Lung microvascular endothelial cell (primary cell): ENCODE measurements at regions not wholly inside any gene's neighbourhood (a gene's known extent, or its start where the extent isn't known, plus 50 kb on each side); places are given as distances from the start of the nearest gene placed in this dataset.

Source experiments
- DNase-seq, 2 donors: peaks; one replicate each; pipeline versions ENCODE4 v3.0.0 to v3.0.0-alpha.2; 2010; ENCODE audit warnings: low read depth in 2 of 2

DNA sequence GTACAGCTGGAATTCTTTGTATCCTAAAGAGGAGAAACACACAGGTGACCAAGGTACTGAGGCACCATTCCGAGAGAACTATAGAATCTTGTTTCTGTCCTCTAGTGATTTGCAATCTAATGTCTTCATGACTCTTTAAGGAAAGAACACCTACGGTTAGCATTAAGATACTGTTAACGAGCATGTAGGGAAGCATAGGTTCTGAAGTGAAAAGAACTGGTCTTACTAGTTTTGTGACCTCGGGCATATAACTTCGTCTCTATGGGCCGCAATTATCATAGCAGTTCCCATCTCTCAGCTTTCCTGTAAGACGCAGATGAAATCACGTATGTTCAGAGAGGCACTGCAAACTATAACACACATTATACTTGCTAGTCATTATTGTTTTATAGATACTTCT, 193.0 kb upstream of the NBEA start:
- no peak for DNase-seq

DNA sequence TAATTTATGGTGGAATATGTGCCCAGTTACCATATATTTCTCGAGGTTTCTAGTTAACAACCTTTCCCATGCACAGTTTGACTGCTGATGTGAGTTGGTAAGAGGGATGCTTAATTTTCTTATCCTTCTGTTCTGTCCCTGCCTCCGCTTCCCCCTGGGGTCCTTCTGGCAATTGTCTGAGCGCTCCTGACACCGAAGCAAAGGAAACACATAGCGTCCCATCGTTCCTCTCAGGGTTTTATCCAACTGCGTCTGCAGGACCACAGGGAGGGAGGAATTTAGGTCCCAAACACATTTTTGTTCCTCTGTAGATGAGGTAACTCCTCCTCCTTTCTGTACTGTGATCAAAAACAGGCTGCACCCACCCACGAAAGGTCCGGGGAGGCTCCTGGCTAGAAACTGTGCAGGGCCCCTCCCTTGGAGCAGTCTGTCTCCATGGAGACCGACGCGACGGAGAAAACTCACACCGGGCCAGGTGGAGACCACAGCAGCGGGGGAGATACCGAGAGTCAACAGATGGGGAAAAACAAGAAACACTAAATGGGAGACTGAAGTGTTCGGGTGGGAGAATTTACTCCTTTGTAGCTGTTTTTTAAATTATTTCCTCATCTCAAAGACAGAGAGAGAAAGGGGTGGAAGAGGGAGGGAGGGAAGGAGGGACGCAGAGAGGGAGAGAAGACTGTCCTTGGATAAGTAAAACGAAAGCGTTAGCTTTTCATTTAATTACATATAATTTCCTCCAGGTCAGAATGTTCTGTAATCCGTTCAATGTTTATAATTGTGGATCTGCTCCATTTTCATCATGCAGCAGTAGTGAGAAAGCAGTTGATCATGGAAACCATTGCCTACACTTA, 191.8 kb upstream of the NBEA start:
- DNase-seq, result no peak

DNA sequence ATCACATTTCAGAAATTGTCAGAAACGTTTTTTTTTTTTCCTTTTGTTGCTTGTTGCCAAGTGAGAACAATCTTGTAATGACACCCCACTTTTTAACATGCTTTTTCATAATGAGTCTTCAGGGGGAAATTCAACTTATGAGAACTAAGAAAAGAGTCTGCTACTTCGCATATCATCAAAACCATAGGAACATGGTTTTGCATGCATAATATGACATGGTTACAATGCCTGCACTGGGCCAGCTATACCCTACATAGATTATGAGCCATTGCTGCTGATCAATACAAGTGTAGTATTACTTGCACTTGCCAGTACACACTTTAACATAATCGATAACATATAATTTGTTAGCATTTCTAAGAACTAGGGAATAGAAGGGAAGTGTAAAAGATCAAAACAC, 191.0 kb upstream of the NBEA start:
- no peak for DNase-seq

DNA sequence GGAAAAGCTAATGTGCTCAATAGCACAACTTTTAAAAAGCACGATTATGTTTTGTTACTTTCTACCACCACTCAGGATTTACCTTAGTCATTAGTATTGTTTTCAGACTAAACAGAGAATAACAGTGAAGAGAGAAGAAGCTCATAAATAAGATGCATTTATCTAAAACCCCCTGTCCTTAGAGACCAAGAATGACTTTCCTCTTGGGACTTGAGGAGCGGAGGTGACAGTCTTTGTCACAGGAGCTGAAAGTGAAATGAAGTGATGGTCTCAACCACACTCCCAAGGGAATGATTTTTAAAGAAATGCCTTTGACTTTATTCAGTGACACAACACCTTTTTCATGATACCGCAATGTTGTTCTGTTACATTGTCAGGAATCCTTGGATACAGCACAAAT, 190.6 kb upstream of the NBEA start:
- DNase-seq, result no peak

DNA sequence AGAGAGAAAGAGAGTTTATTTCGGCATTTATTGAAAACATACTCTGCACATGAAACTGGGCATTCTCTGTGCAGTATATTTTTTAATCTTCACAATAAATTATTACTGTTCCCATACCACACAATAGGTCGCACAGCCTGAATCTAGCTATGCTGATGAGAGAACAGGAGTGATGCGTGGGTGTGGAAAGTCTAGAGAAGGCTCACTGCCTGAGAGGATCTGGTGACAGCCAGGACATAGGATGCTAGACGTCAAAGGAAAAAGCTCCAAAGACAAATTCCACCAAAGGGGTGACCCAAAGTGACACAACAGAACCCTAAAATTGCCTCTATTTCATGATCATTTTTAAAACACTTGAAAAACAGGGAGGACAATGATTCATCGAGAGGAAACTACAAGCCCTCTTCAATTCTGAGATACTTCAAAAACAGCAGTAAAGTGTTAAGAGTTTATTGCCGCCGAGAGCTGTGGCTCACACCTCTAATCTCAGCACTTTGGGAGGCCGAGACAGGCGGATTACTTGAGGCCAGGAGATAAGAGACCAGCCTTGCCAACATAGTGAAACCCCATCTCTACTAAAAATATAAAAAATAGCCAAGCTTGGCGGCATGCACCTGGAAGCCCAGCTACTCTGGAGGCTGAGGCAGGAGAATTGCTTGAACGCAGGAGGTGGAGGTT, 189.6 kb upstream of the NBEA start:
- no peak for DNase-seq

DNA sequence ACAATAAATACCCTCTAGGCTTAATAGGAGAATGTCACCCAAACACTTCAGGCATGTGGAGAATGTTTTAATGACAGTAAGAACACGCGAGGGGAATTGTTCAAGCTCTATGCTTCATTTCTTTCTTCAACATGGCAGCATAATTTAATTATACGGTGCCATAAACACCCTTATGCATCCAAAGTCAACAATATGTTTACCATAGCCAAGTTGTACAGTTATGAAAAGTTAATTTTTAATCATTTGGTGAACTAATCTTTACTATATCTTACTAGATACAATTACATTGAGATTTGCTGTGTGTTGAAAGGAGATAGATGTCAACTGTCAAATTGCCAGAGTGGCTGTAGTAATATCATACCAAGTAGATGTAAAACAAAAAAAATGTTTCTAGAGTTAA, 185.9 kb upstream of the NBEA start:
- no peak for DNase-seq

DNA sequence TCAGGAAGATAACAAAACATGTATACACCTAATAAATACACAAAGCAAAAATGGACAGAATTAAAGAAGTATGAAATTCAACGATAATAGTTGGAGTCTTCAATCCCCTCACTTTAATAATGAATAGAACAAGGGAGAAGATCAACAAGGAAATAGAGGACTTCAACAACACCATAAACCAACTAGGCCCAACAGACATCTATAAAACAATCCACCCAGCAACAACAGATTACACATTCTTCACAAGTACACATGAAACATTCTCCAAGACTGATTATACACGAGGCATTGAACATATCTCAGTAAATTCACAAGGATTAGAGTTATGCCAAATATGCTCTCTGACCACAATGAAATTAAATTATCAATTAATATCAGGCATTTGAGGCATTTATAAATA, 185.5 kb upstream of the NBEA start:
- no peak for DNase-seq

DNA sequence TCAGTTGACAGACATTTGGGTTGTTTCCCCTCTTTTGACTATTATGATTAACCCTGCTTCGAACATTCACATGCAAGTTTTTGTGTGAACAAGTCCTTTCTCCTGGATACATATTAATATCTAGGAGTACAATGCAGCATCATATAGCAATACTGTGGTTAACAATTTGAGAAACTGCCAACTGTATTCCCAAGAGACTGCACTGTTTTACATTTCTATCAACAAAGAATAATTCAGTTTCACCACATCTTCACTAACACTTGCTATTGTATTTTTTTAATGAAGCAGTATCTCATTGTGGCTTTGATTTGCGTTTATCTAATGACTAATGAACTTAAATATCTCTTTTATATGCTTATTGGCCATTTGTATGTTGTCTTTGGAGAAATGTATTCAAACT, 184.6 kb upstream of the NBEA start:
- no peak for DNase-seq

DNA sequence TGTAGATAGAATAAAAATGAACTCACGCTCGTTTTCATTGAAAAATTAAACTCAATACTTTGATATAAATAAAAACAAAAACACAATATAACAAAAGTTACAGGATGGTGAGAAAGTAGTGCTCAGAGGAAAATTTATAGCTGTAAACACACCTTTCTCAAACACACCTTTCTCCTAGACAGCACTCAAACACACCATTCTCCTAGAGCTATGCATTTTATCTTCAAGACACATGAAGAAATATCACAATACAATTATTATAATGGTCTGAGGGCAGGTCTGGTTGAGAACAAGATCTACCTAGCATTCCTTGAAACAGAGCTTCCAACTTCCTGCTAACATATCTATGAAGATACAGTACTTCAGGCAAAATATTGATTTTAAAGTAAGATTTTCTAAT, 183.4 kb upstream of the NBEA start:
- no peak for DNase-seq

DNA sequence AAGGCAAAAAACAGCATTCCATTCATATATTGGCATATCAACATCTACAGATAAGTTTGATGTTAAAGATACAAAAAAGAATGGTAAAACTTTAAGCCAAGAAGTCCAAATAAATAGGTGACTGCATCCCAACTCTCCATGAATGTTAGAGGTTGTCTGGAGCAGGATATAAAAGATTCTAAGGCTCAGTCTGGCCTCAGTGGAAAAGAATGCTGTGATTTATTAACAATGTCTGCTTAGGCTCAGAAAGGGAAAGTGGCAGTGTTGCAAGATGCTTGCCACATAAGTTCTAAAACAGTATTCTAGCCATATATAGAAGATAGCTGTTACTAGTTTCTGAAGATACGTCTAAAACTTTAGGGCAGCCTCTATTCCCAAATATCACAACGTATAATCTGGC, 179.8 kb upstream of the NBEA start:
- no peak for DNase-seq

DNA sequence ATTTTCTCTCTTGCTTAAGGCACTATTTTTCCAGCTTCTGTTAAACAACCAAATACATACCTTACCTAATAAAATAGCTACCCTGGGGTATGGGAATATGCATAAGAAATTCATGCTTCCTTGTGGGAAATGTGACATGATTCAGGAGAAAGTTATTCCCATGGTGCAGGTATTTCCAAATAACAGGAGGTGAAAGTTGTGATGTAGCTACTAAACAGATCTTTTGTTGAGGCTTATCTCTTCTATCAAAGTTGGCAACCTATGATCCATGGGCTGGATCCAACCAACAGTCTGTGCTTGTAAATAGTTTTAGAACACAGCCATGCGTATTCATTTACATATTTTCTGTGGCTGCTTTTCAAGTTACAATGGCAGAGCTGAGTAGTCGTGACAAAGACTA, 177.8 kb upstream of the NBEA start:
- DNase-seq, result no peak

DNA sequence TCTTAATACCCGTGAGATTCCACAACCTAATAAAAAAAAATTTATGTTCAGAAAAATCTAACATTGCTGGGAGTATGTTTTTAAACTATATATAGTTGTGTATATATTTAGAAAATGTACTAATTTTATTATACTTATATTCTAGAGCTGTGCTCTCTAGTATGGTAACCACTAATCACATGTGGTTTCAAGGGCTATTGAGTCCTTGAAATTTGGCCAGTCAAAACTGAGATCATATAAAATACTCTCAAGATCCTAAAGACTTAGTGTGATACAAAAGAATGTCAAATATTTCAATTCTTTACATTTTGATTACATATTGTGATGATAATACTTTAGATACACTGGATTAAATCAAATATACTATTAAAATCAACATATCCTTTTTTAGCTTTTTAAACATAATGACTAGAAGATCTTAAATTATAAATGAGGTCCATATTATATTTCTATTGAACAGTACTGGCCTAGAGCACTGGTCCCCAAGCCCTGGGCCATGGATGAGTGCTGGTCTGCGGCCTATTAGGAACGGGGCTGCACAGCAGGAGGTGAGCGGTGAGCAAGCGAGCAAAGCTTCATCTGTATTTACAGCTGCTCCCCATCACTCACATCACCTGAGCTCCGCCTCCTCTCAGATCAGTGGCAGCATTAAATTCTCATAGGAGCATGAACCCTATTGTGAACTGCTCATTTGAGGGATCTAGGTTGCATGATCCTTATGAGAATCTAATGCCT, 176.5 kb upstream of the NBEA start:
- no peak for DNase-seq

DNA sequence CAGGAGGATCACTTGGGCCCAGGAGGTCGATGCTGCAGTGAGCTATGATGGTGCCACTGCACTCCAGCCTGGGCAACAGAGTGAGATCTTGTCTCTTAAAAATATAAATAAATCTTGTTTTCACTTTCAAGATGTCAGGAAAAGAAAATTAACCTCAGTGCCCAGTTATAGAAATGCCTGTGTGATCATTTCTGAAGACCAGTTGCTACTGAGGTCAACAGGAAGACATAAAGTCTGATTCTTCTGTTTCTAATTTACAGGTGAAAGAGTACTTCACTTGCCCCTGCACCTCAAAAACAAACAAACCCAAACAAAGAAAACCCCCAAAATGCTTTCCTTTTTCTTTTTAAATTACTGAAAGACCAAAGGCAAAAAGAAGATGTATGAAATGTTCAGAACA, 174.3 kb upstream of the NBEA start:
- DNase-seq, result no peak

DNA sequence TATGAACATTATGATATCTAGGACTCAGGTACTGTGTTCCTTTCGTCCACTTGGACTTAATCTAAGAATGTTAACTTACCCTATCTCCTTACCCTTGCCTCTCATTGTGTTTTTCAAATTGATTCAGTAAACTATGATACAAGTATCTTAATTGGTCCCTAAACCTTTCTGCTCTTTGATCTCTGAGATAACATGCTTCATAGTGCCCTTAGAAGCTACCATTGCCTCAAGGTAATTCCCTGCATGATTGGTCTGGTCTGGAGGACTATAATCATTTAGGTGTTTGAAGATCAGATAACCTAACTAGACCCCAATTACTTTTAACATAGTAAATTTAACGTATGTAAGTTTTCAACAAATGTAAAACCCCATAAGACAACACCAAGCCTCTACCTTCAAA, 169.9 kb upstream of the NBEA start:
- DNase-seq, result no peak

DNA sequence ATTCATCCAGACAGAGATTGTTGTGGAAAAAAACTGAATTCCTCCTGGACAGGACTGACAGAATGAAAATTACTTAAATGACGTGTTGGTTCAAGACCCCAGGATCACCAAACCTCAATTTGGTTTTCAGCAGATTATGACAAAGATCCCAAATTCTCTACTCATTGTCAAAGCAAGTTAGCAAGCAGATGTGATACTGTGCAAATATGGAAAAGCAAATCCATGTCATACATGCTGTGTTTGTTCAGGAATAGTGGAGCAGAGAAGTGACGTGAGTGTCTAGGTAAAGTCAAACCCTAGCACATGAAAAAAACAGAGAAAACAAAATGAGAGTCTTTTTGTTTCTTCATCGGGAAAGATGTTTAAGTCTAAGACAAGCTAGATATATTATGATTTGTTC, 169.2 kb upstream of the NBEA start:
- DNase-seq, result no peak

DNA sequence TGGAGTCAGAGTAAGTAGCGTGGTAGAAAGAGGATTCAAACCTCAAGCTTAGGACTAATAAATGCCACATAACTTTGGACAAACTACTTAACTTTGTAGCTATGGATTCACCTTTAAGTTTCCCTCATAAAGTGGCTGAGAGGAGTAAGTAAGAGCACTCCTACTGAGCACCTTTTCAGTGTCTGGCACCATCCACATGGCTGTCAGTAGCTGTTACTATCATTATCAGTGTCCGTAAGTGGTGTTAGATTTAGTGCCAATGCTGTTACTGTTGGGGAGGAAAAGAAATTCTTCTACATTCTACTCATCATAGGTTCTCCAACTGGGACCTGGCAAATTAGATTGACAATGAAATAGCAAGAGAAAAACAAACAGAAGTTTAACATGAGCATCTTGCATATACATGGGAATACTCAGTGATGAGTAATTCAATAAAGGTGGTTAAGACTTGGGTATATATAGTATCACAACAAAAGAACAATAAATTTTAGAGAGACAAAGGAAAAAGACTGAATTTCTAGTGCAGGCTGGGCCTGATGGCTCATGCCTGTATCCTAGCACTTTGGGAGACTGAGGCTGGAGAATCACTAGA, 165.6 kb upstream of the NBEA start:
- no peak for DNase-seq

DNA sequence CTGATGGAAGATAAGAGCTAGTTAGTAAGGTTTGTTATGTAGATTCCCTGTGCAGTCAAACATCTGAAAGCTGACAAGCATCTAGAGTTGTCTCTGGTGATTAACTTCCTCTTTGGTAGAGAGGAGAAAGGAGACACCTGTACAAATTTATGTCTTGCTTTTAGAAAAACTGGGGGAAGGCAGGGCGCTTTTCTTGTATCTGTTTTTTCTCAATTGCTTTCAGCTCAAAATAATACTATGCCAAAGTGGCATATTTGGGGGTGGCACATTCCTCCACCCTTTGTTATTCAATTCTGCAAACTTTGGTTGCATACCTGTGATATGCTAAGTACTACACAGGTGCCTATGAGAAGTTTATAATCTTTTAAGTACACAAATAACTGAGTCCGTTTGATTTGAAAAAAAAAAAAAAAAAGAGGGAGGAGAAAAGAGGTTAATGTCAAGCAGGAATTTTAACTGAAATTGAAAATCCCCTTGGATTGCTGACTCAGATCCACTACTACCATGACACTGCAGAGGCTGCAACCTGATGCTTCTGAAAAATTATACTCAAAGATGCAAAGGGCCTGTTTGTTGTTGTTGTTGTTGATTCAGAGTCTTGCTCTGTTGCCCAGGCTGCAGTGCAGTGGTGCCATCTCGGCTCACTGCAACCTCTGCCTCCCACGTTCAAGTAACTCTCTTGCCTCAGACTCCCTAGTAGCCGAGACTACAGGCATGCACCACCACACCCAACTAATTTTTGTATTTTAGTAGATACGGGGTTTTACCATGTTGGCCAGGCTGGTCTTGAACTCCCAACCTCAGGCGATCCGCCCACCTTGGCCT, 164.8 kb upstream of the NBEA start:
- DNase-seq, result no peak

DNA sequence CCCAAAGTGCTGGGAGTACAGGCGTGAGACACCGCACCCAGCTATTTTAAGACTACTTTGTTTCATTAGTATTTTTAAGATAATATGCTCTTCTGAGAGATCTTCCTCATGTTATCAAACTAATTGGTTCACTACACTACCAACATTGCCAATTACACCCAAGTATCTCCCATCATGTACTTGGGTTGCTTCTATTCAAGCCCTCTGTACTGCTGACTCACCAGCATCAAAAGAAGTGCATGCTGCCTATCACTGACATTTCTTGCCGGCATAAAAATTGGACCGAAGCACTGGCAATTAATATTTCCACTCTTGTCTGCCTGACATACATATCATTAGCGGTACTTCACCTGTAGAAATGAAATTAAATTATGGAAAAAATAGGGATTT, 164.2 kb upstream of the NBEA start:
- DNase-seq, result no peak

DNA sequence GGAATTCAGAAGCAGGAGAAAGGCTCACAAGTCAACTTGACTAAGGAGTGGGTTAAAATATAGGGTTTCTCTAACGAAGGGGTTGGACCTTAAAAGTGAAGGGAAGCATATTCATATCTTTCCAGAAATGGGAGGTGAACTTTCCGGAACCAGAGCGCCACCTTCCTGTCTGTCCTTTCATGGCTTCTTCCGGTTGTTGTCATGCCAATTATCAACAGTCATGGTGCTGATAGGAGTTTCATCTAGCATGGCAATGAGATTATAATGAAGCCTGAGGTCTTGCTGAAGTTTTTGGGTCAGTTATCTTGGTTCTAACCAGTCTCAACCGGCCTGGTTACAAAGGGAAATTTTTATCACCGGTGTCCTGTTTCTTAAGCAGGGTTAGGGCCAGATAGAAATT, 162.9 kb upstream of the NBEA start:
- DNase-seq, result no peak

DNA sequence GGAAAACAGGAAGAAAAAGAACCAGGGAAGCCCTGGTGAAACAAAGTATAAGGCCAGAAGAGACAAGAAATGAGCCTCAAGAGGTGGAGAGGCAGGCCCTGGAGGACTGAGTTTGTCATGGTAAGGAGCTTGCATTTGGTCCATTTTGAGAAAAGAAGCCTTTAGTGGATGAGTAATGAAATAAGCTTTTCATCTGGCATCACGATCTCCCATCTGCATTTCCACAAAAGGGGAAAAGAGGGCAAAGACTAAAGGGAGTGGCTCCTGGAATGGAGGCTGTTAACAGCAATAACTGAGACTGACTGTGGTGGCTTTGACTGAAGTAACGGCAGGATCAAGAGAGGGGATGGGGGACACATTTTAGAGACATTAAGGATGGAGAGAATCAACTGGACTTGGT, 148.8 kb upstream of the NBEA start:
- DNase-seq, result no peak

DNA sequence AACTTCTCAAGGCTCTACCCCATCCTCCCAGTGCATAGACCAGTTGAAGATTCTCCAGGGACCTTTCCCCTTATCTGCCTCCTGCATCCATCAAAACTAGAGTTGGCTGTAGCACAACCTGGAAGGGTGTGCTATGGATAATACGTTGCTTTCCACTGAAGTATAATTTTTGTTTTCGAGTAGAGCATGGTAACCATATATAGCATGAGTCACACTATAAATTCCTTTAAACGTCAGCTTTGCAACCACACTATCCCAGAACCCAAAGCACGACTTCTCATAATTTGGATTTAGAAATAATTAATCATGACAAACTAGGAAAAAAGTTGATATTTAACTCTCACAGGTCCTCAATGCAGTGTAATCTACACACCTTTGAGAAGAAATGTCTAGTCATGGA, 138.3 kb upstream of the NBEA start:
- no peak for DNase-seq

DNA sequence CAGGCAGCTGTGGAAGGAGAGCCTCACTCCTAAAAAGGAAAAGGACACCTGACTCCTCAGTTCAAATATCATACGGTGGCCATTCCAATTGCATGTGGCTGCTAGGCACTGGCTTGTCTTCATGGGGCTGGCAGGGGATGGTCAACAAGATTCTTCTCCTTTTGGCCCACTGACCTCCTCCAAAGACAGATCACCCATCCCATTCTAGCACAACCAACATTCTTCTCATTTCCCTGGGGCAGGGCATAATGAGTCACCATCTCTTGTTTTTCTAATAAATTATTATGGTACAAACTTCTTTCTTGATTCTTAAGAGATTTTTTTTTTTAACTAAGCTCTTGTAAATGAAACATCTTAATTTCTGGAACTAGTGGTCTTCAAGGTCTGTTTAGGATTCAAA, 136.7 kb upstream of the NBEA start:
- no peak for DNase-seq
